Frontal cortex (tissue), 3 donors: ENCODE measurements at regions not wholly inside any gene's neighbourhood (a gene's known extent, or its start where the extent isn't known, plus 50 kb on each side); places are given as distances from the start of the nearest gene placed in this dataset.
"Not testable (repeated sequence)": the region's sequence is repeated elsewhere in the genome, so short reads cannot be mapped to it uniquely, and the experiment has no call there.

ENCODE experiments used
- DNase-seq, 2 donors: peaks; one replicate each; pipeline ENCODE4 v3.0.0; 2012; ENCODE audit warnings: low spot score in 2 of 2
- FAIRE-seq: peaks from 2 replicates; lab custom pipeline; 2012; peaks lifted over from hg19 to GRCh38; lab: Jason Lieb, UNC
- donor health status: control.
- donor health status: control.
- donor health status: control.

- DNase-seq (no peak), FAIRE-seq (no peak)
Observed at GRCh38 chr21:27807596-27807995, 840.7 kb upstream of the ADAMTS5 start.

GRCh38 chr21:27806281-27806680 is 839.4 kb upstream of the ADAMTS5 start:
- no peak for FAIRE-seq
- no peak for DNase-seq

- FAIRE-seq (no peak), DNase-seq (no peak)
Observed at GRCh38 chr21:27805696-27806095, 838.8 kb upstream of the ADAMTS5 start.

- FAIRE-seq (no peak), DNase-seq (no peak)
Observed at GRCh38 chr21:27804515-27804914, 837.6 kb upstream of the ADAMTS5 start.

GRCh38 chr21:27803571-27803970 is 836.7 kb upstream of the ADAMTS5 start:
- DNase-seq (no peak), FAIRE-seq (peak; percentile 51)

GRCh38 chr21:27802816-27803475 is 836.1 kb upstream of the ADAMTS5 start:
- peak; percentile 3 to 10 for DNase-seq
- peak; percentile 10 for FAIRE-seq

GRCh38 chr21:27799861-27800260 is 833.0 kb upstream of the ADAMTS5 start:
- DNase-seq (no peak), FAIRE-seq (no peak)

GRCh38 chr21:27796106-27796505 is 829.2 kb upstream of the ADAMTS5 start:
- no peak for FAIRE-seq
- no peak for DNase-seq

GRCh38 chr21:27795418-27795817 is 828.5 kb upstream of the ADAMTS5 start:
- FAIRE-seq (no peak), DNase-seq (no peak)

GRCh38 chr21:27793901-27794300 is 827.0 kb upstream of the ADAMTS5 start:
- FAIRE-seq (no peak), DNase-seq (no peak)

- DNase-seq (no peak), FAIRE-seq (no peak)
Observed at GRCh38 chr21:27787046-27787445, 820.2 kb upstream of the ADAMTS5 start.

- FAIRE-seq (no peak), DNase-seq (no peak)
Observed at GRCh38 chr21:27779606-27780005, 812.7 kb upstream of the ADAMTS5 start.

- DNase-seq (no peak), FAIRE-seq (no peak)
Observed at GRCh38 chr21:27776925-27777553, 810.2 kb upstream of the ADAMTS5 start.

GRCh38 chr21:27772816-27773215 is 805.9 kb upstream of the ADAMTS5 start:
- FAIRE-seq (no peak), DNase-seq (no peak)

- no peak for FAIRE-seq
- DNase-seq: no peak
Observed at GRCh38 chr21:27771938-27772483, 805.1 kb upstream of the ADAMTS5 start.

- DNase-seq: no peak
- no peak for FAIRE-seq
Observed at GRCh38 chr21:27769763-27770162, 802.9 kb upstream of the ADAMTS5 start.

GRCh38 chr21:27768046-27768637 is 801.3 kb upstream of the ADAMTS5 start:
- FAIRE-seq, DNase-seq: not testable (repeated sequence)

- FAIRE-seq: no peak
- no peak for DNase-seq
Observed at GRCh38 chr21:27764056-27764455, 797.2 kb upstream of the ADAMTS5 start.

GRCh38 chr21:27761623-27762022 is 794.7 kb upstream of the ADAMTS5 start:
- DNase-seq (no peak), FAIRE-seq (no peak)

- no peak for FAIRE-seq
- no peak for DNase-seq
Observed at GRCh38 chr21:27759820-27760219, 792.9 kb upstream of the ADAMTS5 start.

GRCh38 chr21:27759091-27759659 is 792.3 kb upstream of the ADAMTS5 start:
- no peak for DNase-seq
- FAIRE-seq: no peak
